Activated CD4-positive, alpha-beta memory T cell treated with anti-CD3 and anti-CD28 coated beads, Interleukin-2, amount 10 ng/mL, durations not matched to agents 7 days and 5 days (primary cell): ENCODE measurements at regions not wholly inside any gene's neighbourhood (a gene's known extent, or its start where the extent isn't known, plus 50 kb on each side); places are given as distances from the start of the nearest gene placed in this dataset.
A peak's percentile ranks its signal among the peaks of the same experiment; 100 is the strongest.
"Not testable (repeated sequence)": the region's sequence is repeated elsewhere in the genome, so short reads cannot be mapped to it uniquely, and the experiment has no call there.

Experiments used
- CTCF ChIA-PET: fragments of 350-600 bp; sonication (Branson Sonifier 250); formaldehyde crosslinking; loops from one replicate; lab custom pipeline; 2021; ENCODE audit warnings: antibody characterized with exemption, inconsistent platforms; lab: Charles Lee
- POLR2A ChIA-PET: fragments of 350-600 bp; sonication (Branson Sonifier 250); formaldehyde crosslinking; loops from one replicate; lab custom pipeline; 2021; ENCODE audit warnings: antibody characterized with exemption; lab: Charles Lee
- DNase-seq: peaks from one replicate; pipeline ENCODE4 v3.0.0-alpha.2; 2020
- H3K27ac Mint-ChIP-seq: one replicate; pipeline ENCODE4 v1.8.0; 2021; ENCODE audit warnings: mild to moderate bottlenecking, mixed read lengths
- H3K27me3 Mint-ChIP-seq: one replicate; pipeline ENCODE4 v1.8.0; 2021; ENCODE audit warnings: mixed read lengths
- H3K36me3 Mint-ChIP-seq: one replicate; pipeline ENCODE4 v1.8.0; 2021; ENCODE audit warnings: low read depth, mixed read lengths
- H3K4me1 Mint-ChIP-seq: one replicate; pipeline ENCODE4 v1.8.0; 2021; ENCODE audit warnings: mixed read lengths
- H3K4me3 Mint-ChIP-seq: one replicate; pipeline ENCODE4 v1.8.0; 2021; ENCODE audit warnings: mild to moderate bottlenecking, mixed read lengths
- H3K9me3 Mint-ChIP-seq: one replicate; pipeline ENCODE4 v1.8.0; 2021; ENCODE audit warnings: mixed read lengths

- no peaks in the 10 kb centered on the region for H3K27me3 Mint-ChIP-seq
- ChIA-PET POLR2A (no interaction called here), CTCF (no interaction called here)
- H3K36me3 Mint-ChIP-seq, result peaks cover 30% of the 10 kb centered on the region
- no peak for DNase-seq
- H3K4me1 Mint-ChIP-seq, result peaks cover 18% of the 10 kb centered on the region
- peaks cover 31% of the 10 kb centered on the region for H3K9me3 Mint-ChIP-seq
- H3K4me3 Mint-ChIP-seq, result no peak overlapping the region
- no peak overlapping the region for H3K27ac Mint-ChIP-seq
Observed at GRCh38 chr12:46604684-46605083, 221.1 kb downstream of the SLC38A4 start.

GRCh38 chr12:46603776-46604456 is 221.9 kb downstream of the SLC38A4 start:
- peaks cover 24% of the 10 kb centered on the region for H3K36me3 Mint-ChIP-seq
- peaks cover 10% of the 10 kb centered on the region for H3K4me1 Mint-ChIP-seq
- no peak overlapping the region for H3K27ac Mint-ChIP-seq
- DNase-seq, result no peak
- H3K27me3 Mint-ChIP-seq, result no peaks in the 10 kb centered on the region
- ChIA-PET CTCF (no interaction called here), POLR2A (no interaction called here)
- H3K4me3 Mint-ChIP-seq, result no peak overlapping the region
- H3K9me3 Mint-ChIP-seq, result peaks cover 33% of the 10 kb centered on the region

- H3K4me3 Mint-ChIP-seq, result no peak overlapping the region
- H3K36me3 Mint-ChIP-seq, result peaks cover 31% of the 10 kb centered on the region
- CTCF ChIA-PET, result interaction anchor here (0.6 kb wide), 1 partner anchor 28 kb away, joined by 4 read pairs; no protein-coding TSS in a partner anchor
- DNase-seq, result no peak
- no peaks in the 10 kb centered on the region for H3K27me3 Mint-ChIP-seq
- peaks cover 2% of the 10 kb centered on the region for H3K4me1 Mint-ChIP-seq
- peaks cover 40% of the 10 kb centered on the region for H3K9me3 Mint-ChIP-seq
- H3K27ac Mint-ChIP-seq, result no peak overlapping the region
- POLR2A ChIA-PET, result no interaction called here
Observed at GRCh38 chr12:46602474-46602873, 223.3 kb downstream of the SLC38A4 start.

GRCh38 chr12:46590991-46591703 is 218.6 kb upstream of the SLC38A2 start:
- Mint-ChIP-seq H3K27me3 (no peaks in the 10 kb centered on the region), H3K4me1 (peaks cover 14% of the 10 kb centered on the region), H3K4me3 (no peak overlapping the region), H3K36me3 (peaks cover 14% of the 10 kb centered on the region), H3K27ac (no peak overlapping the region), H3K9me3 (peaks cover 15% of the 10 kb centered on the region)
- POLR2A ChIA-PET, result no interaction called here
- no peak for DNase-seq
- CTCF ChIA-PET, result no interaction called here

- Mint-ChIP-seq H3K27me3 (no peaks in the 10 kb centered on the region), H3K4me3 (peak overlapping the region; percentile 28), H3K9me3 (peaks cover 32% of the 10 kb centered on the region), H3K27ac (peak overlapping the region; percentile 59), H3K36me3 (peaks cover 45% of the 10 kb centered on the region), H3K4me1 (peaks cover 49% of the 10 kb centered on the region)
- CTCF ChIA-PET, result interaction anchor here (1.2 to 1.3 kb wide), 2 partner anchors 23 to 76 kb away, joined by 3 to 4 read pairs; no protein-coding TSS in a partner anchor
- DNase-seq, result peak; percentile 76
- POLR2A ChIA-PET, result interaction anchor here (0.9 to 2.0 kb wide), 5 partner anchors 23 to 214 kb away, joined by 3 to 7 read pairs (median 4); partner anchors contain the start of gene SLC38A2
Observed at GRCh38 chr12:46585854-46586621, 213.5 kb upstream of the SLC38A2 start.

GRCh38 chr12:46584098-46584497 is 211.5 kb upstream of the SLC38A2 start:
- H3K9me3 Mint-ChIP-seq, result peaks cover 28% of the 10 kb centered on the region
- CTCF ChIA-PET, POLR2A ChIA-PET, DNase-seq, H3K27ac Mint-ChIP-seq, H3K4me3 Mint-ChIP-seq, H3K27me3 Mint-ChIP-seq: not testable (repeated sequence)
- H3K36me3 Mint-ChIP-seq, result peaks cover 46% of the 10 kb centered on the region
- H3K4me1 Mint-ChIP-seq, result peaks cover 49% of the 10 kb centered on the region

- CTCF ChIA-PET, H3K27me3 Mint-ChIP-seq, H3K27ac Mint-ChIP-seq, DNase-seq, H3K4me3 Mint-ChIP-seq, POLR2A ChIA-PET: not testable (repeated sequence)
- H3K4me1 Mint-ChIP-seq, result peaks cover 46% of the 10 kb centered on the region
- peaks cover 32% of the 10 kb centered on the region for H3K9me3 Mint-ChIP-seq
- peaks cover 49% of the 10 kb centered on the region for H3K36me3 Mint-ChIP-seq
Observed at GRCh38 chr12:46581990-46582389, 209.4 kb upstream of the SLC38A2 start.

GRCh38 chr12:46580445-46580844 is 207.9 kb upstream of the SLC38A2 start:
- DNase-seq, result no peak
- H3K4me3 Mint-ChIP-seq, result no peak overlapping the region
- no peak overlapping the region for H3K27ac Mint-ChIP-seq
- ChIA-PET CTCF (no interaction called here), POLR2A (no interaction called here)
- peaks cover 31% of the 10 kb centered on the region for H3K4me1 Mint-ChIP-seq
- peaks cover 32% of the 10 kb centered on the region for H3K9me3 Mint-ChIP-seq
- no peaks in the 10 kb centered on the region for H3K27me3 Mint-ChIP-seq
- H3K36me3 Mint-ChIP-seq, result peaks cover 46% of the 10 kb centered on the region

GRCh38 chr12:46579474-46579873 is 206.9 kb upstream of the SLC38A2 start:
- Mint-ChIP-seq H3K9me3 (peaks cover 26% of the 10 kb centered on the region), H3K27me3 (no peaks in the 10 kb centered on the region), H3K36me3 (peaks cover 37% of the 10 kb centered on the region), H3K27ac (no peak overlapping the region), H3K4me3 (no peak overlapping the region), H3K4me1 (peaks cover 21% of the 10 kb centered on the region)
- CTCF ChIA-PET, result no interaction called here
- no peak for DNase-seq
- POLR2A ChIA-PET, result no interaction called here

- Mint-ChIP-seq H3K4me1 (peaks cover 15% of the 10 kb centered on the region), H3K4me3 (no peak overlapping the region), H3K9me3 (peaks cover 16% of the 10 kb centered on the region), H3K27me3 (no peaks in the 10 kb centered on the region), H3K36me3 (peaks cover 28% of the 10 kb centered on the region), H3K27ac (no peak overlapping the region)
- ChIA-PET POLR2A (no interaction called here), CTCF (no interaction called here)
- DNase-seq, result no peak
Observed at GRCh38 chr12:46578190-46578982, 205.8 kb upstream of the SLC38A2 start.

- Mint-ChIP-seq H3K36me3 (peaks cover 17% of the 10 kb centered on the region), H3K4me3 (no peak overlapping the region), H3K9me3 (peaks cover 9% of the 10 kb centered on the region), H3K27me3 (no peaks in the 10 kb centered on the region), H3K4me1 (peaks cover 3% of the 10 kb centered on the region), H3K27ac (no peak overlapping the region)
- ChIA-PET POLR2A (no interaction called here), CTCF (no interaction called here)
- DNase-seq, result no peak
Observed at GRCh38 chr12:46577063-46577776, 204.6 kb upstream of the SLC38A2 start.

- Mint-ChIP-seq H3K27ac (no peak overlapping the region), H3K36me3 (peaks cover 6% of the 10 kb centered on the region), H3K4me1 (no peaks in the 10 kb centered on the region), H3K27me3 (no peaks in the 10 kb centered on the region), H3K9me3 (peaks cover 4% of the 10 kb centered on the region), H3K4me3 (no peak overlapping the region)
- no peak for DNase-seq
- ChIA-PET CTCF (no interaction called here), POLR2A (no interaction called here)
Observed at GRCh38 chr12:46574847-46575246, 202.3 kb upstream of the SLC38A2 start.
